GM18909 (cell line): ENCODE measurements at regions not wholly inside any gene's neighbourhood (a gene's known extent, or its start where the extent isn't known, plus 50 kb on each side); places are given as distances from the start of the nearest gene placed in this dataset.
A peak's percentile ranks its signal among the peaks of the same experiment; 100 is the strongest.
"Not testable (repeated sequence)": the region's sequence is repeated elsewhere in the genome, so short reads cannot be mapped to it uniquely, and the experiment has no call there.

Source experiments
- ATAC-seq: cut with Tn5 transposase; IDR thresholded peaks from one replicate; pipeline ENCODE4 v1.9.1; 2021; ENCODE audit warnings: mild to moderate bottlenecking; ENCODE audit not compliant: unreplicated experiment, poor library complexity

- no peak for ATAC-seq
Observed at GRCh38 chr2:64929333-64929732, 59.9 kb upstream of the SLC1A4 start.

GRCh38 chr2:64930258-64930671, 58.9 kb upstream of the SLC1A4 start:
- no peak for ATAC-seq

GRCh38 chr2:64931246-64932115, 57.7 kb upstream of the SLC1A4 start:
- ATAC-seq, result no peak

GRCh38 chr2:64932116-64932370, 57.2 kb upstream of the SLC1A4 start:
- ATAC-seq, result no peak

GRCh38 chr2:64932371-64933216, 56.6 kb upstream of the SLC1A4 start:
- peak; percentile 90 for ATAC-seq

GRCh38 chr2:64934530-64934929, 54.7 kb upstream of the SLC1A4 start:
- no peak for ATAC-seq

- no peak for ATAC-seq
Observed at GRCh38 chr2:64936809-64937208, 52.4 kb upstream of the SLC1A4 start.

- ATAC-seq, result not testable (repeated sequence)
Observed at GRCh38 chr2:64937314-64937686, 51.9 kb upstream of the SLC1A4 start.

- ATAC-seq, result peak; percentile 68
Observed at GRCh38 chr2:64937687-64938491, 51.3 kb upstream of the SLC1A4 start.

GRCh38 chr2:64938607-64939285, 50.5 kb upstream of the SLC1A4 start:
- no peak for ATAC-seq

GRCh38 chr2:64939332-64939917, 49.8 kb upstream of the SLC1A4 start:
- peak; percentile 48 for ATAC-seq
